HG03045 (cell line): ENCODE measurements at regions not wholly inside any gene's neighbourhood (a gene's known extent, or its start where the extent isn't known, plus 50 kb on each side); places are given as distances from the start of the nearest gene placed in this dataset.
A peak's percentile ranks its signal among the peaks of the same experiment; 100 is the strongest.

Source experiments
- ATAC-seq: cut with Tn5 transposase; IDR thresholded peaks from one replicate; pipeline ENCODE4 v1.9.1; 2021; ENCODE audit warnings: mild to moderate bottlenecking, moderate library complexity; ENCODE audit not compliant: unreplicated experiment

DNA sequence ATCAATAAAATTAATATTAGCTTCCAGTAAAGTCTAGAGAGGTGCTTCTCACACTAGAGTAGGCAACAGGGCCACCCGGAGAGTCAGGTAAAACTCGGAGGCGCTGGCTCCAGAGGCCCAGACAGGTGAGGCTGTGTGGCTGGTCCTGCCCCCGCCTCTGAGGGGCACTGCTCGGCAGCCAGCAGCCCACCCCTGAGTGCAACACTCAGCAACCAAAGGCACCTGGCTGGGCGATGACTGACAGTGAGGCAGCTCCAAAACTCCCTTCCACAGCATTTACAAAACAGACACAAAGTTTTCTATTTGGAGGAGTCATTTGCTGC, 138.8 kb upstream of the ID2 start:
- peak; percentile 19 for ATAC-seq

GRCh38 chr2:8543383-8544170, 138.3 kb upstream of the ID2 start:
- ATAC-seq: peak; percentile 65

DNA sequence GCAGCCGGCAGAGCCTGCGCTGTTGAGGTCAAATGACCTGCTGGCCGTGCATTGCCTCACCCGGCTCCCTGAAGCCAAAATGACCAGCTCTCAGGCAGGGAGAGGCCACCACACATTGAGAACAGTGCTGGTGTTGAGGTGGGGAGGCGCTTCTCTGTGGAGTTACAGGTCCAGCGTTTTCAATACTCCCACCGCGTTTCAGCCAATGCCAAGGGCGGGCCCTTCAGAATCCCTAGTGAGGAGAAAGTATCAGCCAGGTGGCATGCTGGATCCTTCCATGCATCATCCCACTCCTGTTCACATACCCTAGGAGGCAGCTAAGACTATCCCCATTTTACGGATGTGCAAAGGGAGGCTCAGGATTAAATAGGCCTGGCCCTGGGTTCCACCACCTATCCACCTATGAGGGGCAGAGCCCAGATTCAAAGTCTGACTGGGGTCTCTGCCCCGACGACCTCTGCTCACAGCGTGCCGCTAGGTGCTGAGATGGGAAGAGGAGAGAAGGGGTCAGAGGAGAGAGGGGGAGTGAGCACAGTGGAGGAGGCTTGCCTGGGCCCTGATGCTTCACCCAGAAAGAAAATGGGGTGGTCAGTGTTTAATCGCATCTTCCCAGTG, 137.6 kb upstream of the ID2 start:
- no peak for ATAC-seq

GRCh38 chr2:8544786-8545694, 136.8 kb upstream of the ID2 start:
- ATAC-seq: peak; percentile 58

DNA sequence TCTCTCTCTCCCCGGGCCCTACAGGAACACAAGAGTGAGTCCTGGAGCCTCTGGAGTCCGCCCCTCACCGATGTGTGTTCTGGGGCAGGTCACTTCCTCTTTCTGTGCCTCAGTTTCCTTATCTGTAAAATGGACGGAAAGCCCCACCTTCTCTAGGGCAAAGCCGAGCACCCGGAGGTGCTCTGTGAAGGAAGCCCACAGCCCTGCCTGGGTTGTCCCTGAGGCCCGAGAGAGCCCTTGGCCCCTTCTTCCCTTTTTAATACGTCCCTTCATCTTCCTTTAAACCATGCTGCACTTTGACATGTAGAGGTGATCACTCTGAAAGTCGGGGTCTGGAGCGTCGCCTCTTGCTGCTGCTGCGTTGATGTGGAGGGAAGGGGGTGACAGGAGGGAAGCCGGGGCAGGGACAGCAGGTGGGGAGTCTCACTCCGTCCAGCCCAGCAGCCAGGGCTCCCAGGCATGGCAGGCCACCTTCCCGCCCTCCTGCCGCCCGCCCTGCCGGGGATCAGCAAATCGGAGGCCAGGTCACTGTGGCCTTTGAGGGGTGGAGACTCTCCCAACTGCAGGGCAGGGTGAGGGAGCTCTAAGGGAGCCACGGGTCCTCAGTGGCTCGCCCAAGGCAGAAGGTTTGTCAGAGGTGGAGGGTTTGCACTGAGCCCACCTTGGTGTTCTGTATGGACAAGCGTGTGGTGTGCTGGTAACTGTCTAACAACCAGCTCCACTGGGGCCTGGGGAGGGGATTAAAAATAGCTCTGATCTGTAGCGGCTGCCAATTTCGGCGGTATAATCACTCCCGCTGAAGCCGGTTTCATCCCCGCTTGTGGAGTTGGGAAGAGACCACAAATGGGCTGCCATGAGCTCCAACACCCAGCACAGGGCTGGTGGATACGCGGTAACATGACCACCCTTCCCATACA, 135.9 kb upstream of the ID2 start:
- ATAC-seq: no peak

DNA sequence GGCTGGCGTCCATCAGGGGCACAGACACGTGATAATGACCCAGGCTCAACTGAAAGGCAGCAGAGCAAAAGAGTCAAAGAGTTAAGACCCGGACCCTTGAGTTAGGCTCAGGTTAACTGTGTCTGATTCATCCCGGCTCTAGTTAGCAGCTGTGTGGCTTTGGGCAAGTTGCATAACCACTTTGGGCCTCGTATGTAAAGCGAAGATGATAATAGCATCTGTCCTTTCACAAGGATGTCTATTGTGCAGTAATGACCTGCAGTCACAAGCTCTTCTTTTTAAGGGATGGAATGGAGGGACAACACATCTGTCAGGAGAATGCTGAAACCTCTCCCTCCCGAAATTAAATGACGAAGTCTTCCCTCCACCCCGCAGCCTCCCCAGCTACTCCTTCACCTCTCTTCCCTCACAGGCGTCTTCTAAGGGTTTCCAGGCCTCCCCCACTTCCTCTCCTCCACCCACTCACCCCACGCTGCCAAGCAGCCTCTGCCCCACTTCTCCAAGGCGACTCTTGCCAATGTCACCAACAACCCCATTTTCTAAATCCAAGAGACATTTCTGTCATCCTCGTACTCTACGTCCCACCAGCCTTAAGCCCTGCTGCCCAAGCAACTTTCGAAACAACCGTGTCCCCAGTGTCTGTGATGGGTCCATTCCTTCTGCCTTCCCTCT, 135.1 kb upstream of the ID2 start:
- no peak for ATAC-seq

DNA sequence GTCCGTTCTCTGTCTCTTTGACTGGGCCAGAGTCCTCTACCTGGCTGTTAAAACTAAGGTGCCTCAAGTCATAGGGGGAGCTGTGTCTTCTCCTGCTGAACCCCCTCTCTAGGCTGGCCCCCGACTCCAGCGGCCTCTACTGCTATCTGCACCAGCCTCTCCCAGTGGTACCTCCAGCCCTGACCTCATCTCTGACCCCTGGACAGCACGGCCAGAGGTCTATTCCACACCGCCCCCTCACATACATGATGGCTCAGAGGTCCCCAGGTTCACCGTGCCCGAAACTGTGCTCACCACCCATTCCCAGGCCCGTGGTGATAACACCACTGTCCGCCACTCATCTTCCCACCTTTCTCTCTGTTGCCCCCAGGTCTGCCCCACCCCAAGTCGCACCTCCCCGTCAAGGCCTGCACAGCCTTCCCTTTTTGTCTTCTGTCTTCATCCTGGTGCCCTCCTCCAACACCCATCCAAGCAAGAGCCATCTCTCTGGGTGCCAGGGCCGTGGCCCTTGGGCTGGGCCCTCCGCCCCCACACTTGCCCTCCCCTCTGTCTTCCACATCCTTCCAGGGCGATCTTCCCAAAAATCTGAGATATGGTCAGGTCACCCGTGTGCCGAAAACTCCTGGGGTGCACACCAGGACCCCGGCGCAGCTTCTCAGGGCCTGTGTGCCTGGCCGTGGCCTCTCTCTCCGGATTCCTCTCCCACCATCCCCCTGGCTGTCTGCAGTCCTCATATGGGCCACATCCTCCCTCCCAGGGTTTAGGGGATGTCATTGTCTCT, 134.4 kb upstream of the ID2 start:
- no peak for ATAC-seq

DNA sequence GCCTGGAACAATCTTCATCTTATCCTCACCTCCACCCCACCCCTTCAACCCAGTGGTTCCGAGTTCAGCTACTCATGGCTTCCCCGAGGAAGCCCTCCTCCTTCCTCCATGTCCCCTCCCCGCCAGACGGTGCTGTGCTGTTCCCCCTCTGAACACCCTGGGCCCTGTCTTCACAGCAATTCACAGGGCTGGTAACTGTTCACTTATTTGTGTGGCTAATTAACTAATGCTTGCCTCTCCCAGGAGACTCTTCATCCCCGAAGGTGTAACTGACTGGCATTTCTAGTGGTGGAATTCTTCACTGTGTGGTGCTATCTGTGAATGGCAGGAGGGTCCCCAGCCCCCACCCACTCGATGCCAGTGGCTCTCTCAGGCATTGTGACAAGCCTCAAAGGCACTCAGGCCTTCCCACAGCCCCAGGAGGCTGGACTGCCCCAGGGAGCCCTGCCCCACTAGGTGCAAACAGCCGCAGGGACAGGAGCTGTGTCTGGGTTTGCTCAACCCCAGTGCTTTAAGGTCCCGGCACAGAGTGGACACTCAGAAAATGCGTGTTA, 133.7 kb upstream of the ID2 start:
- no peak for ATAC-seq

GRCh38 chr2:8548619-8549150, 133.2 kb upstream of the ID2 start:
- ATAC-seq: no peak

DNA sequence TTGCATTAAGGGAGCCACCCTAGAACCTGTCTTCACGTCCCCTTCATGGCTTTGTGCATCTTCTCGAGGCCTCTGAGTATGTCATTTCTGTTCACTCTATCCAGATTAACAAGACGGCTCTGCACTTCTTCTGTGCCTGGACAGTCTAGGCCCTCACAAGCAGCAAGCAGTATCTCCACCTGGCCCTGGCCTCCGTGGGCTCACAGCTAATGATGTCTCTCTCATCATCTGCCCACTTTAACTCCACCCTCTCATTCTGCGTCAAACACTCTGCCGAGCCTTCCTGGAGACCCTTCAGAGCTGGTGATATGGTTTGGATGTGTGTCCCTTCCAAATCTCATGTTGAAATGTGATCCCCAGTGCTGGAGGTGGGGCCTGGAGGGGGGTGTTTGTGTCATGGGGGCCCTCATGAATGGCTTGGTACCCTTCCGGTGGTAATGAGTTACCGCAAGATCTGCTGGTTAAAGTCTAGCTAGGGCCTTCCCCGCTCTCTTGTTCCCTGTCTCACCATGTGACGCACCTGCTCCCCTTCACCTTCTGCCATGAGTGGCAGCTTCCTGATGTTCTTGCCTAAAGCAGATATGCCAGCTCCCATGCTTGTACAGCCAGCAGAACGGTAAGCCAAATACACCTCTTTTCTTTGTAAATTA, 132.5 kb upstream of the ID2 start:
- no peak for ATAC-seq

- ATAC-seq: no peak
Observed at GRCh38 chr2:8549942-8550341, 131.9 kb upstream of the ID2 start.

DNA sequence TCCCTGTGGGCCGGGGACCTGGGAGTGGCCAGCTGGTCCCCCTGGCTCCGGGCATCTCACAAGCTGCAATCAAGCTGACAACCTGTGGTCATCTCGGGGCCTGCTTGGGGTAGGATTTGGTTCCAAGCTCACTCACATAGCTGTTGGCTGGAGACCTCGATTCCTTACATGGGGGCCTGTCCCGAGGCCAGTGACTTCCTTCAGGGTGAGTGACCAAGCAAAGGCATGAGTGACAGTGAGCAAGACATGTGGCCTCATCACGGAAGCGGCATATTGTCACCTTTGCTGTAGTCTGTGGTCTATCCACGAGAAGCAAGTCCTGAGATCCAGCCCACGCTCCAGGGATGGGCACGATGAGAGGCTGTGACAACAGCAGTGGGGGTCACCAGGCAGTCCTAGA, 131.4 kb upstream of the ID2 start:
- no peak for ATAC-seq

- ATAC-seq: no peak
Observed at GRCh38 chr2:8550937-8551621, 130.8 kb upstream of the ID2 start.

DNA sequence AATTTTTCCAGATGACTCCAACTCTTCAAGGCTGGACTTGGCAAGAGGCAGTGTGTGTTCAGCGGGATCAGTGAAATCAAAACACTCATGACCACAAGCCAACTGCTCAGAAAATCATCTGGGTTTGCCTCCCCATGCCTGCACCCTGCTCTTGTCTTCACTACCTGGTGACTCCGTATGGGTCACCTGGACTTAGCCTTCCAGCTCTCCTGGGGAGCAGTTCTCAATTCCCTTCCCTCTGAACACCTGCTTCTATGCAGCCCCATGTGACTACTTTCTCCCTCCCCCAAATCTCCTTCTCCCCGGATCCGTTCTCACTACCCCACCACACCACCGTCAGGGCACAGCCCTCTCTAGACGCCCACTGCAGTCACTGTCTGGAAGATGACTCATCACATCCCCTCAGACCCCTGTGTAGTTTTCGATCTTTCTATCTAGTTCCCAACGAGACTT, 130.2 kb upstream of the ID2 start:
- peak; percentile 66 for ATAC-seq

- peak; percentile 45 for ATAC-seq
Observed at GRCh38 chr2:8552293-8552801, 129.5 kb upstream of the ID2 start.

- ATAC-seq: no peak
Observed at GRCh38 chr2:8553643-8554042, 128.2 kb upstream of the ID2 start.

GRCh38 chr2:8554296-8554806, 127.5 kb upstream of the ID2 start:
- no peak for ATAC-seq
